Ishikawa (cell line): ENCODE measurements at regions not wholly inside any gene's neighbourhood (a gene's known extent, or its start where the extent isn't known, plus 50 kb on each side); places are given as distances from the start of the nearest gene placed in this dataset.

ENCODE experiments used
- CEBPB ChIP-seq: IDR thresholded peaks from 2 replicates; pipeline ENCODE4 v1.6.1; 2012
- EGR1 ChIP-seq: IDR thresholded peaks from 2 replicates; pipeline ENCODE4 v1.6.1; 2012
- EP300 ChIP-seq: IDR thresholded peaks from 2 replicates; pipeline ENCODE4 v1.6.1; 2012; ENCODE audit warnings: borderline replicate concordance
- FOXM1 ChIP-seq: IDR thresholded peaks from 2 replicates; pipeline ENCODE4 v1.6.1; 2012; ENCODE audit warnings: low read depth, borderline replicate concordance
- MAX ChIP-seq: IDR thresholded peaks from 2 replicates; pipeline ENCODE4 v1.6.1; 2012
- RAD21 ChIP-seq: IDR thresholded peaks from 2 replicates; pipeline ENCODE4 v1.6.1; 2012; ENCODE audit warnings: low read depth
- REST ChIP-seq: IDR thresholded peaks from 2 replicates; pipeline ENCODE4 v1.6.1; 2012; ENCODE audit warnings: low read depth, mild to moderate bottlenecking
- TAF1 ChIP-seq: IDR thresholded peaks from 2 replicates; pipeline ENCODE4 v1.6.1; 2012; ENCODE audit warnings: low read depth, mild to moderate bottlenecking
- TEAD4 ChIP-seq: IDR thresholded peaks from 2 replicates; pipeline ENCODE4 v1.6.1; 2012
- USF1 ChIP-seq: IDR thresholded peaks from 2 replicates; pipeline ENCODE4 v1.6.1; 2012
- YY1 ChIP-seq: IDR thresholded peaks from 2 replicates; pipeline ENCODE4 v1.6.1; 2012; ENCODE audit warnings: low read depth

- TF ChIP-seq REST (no peak), EGR1 (no peak), MAX (no peak), USF1 (no peak), TAF1 (no peak), YY1 (no peak), FOXM1 (no peak), TEAD4 (no peak), CEBPB (no peak), RAD21 (no peak), EP300 (no peak)
These were observed 225.6 kb upstream of the ATP11B start for GRCh38 chr3:182567700-182568099.
